ENCODE measurements at regions not wholly inside any gene's neighbourhood (a gene's known extent, or its start where the extent isn't known, plus 50 kb on each side); places are given as distances from the start of the nearest gene placed in this dataset.

DNA sequence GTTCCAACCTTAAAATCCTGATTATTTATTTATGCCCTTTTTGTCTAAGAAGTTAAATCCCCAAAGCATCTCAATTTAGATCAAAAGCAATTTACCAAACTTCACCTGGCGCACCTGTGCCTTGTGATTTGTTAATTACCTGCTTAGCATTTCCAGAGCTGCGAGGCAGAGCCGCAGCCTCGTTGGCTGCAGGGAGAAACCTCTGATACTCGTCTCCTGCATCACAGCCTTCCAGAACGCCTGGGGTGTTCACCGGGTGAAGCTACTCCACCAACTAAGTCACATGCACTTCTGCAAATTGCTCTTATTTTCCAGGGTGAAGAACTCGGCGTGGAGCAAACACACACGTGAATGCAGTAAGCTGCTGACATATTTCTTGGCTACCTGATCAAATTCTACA, 198.1 kb upstream of the RNF32 start:
- DNase-seq, result no peak

DNA sequence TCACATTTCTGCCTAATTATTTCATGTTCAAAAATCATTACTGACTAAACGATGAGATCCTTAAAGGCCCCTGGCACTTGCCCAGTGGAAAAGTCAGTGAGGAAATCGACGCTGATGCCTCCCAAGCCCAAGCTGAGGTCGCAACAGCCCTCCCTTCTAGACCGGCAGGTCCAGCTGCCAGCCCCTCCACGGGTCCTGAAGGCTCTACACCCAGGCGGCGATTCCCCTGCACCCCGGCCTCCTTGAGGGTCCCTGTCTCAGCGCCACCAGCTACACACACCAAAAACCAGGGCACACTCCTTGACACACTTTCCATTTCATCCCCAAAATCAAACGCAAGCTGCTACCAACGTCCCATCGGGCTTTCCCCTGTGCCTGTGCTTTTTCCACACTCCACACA, 200.1 kb upstream of the RNF32 start:
- no peak for DNase-seq

- no peak for DNase-seq
These were observed 202.6 kb upstream of the RNF32 start for GRCh38 chr7:156438011-156438410.

DNA sequence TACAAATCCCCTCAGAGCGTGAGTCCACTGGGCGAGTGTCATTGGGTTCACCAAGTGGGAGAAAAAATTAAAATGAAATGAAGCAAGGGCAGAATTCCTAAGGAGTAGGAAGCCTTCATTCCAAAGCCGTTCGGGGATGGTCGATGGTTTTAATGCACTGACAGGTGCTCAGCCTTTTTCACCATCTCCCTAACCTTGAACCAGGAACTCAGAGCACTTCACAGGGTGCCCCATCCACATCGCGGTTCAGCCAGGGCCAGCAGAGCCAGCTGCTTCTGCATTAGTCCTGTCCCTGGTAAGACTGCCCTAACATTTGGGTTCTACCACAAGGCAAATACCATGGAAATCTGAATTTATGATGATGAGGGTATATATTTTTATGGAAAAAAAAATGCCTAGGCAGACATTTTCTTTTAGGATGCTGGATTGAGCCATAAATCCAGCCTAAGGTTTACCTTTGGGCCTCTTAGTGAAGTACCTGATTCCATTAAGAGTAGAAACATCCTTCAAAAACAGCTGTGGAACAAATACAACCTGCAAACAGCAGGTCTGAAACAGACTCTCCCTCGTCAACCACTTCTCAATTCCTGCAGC, 203.5 kb upstream of the RNF32 start:
- DNase-seq, result no peak

GRCh38 chr7:156435486-156436231, 204.9 kb upstream of the RNF32 start:
- no peak for DNase-seq

DNA sequence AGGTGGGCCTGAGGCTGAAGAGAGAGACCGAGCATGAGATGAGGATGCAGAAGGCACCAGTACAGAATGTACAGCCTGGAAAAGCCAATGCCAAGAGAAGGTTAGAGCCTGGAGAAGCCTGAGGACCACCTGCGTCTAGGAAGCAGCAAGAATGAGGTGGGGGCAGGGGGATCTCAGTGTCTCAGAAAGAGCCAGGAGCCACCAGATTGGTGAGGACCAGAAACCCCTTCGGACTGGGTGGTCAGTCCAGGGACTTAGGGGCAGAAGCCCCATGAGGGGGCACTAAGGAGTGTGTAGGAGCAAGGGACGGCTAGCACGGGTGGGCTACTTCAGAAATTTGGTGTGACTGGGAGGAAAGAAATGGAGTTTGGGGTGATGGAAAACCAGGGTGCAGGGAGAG, 205.9 kb upstream of the RNF32 start:
- no peak for DNase-seq

DNA sequence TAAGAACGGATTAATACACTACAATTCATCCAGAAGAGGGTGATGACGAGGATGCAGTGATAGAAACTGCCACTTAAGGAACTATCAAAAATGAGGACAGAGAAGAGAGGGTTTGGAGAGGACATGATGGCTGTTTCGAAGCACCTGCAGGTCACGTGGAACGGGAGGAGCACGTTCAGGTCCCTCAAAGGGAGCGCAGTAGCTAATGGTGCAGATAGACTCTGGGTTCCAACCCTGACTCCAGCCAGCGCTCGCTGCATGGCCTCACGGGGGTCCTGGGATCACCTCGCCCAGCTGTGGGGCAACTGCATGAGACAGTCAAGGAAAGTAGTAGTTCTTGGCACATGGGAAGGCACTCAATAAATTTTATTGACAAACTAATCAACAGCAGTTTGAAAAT, 208.6 kb upstream of the RNF32 start:
- DNase-seq, result no peak

DNA sequence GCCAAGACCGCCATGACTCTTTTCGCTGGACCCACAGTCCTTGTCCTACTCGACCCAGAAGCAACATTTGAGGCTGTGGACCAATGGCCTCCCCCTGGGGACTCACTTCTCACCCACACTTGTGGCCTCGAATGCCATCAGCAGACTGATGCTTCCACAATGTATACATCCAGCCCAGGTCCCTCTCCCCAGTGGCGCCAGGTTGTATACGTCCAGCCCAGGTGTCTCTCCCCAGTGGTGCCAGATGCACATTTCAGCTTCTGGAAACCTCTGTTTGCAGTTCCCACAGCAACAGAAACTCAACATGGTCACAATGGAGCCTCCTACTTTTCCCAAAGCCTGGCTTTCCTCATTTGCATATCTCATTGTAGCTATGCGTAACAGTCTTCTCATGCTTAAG, 210.5 kb upstream of the RNF32 start:
- DNase-seq, result no peak

DNA sequence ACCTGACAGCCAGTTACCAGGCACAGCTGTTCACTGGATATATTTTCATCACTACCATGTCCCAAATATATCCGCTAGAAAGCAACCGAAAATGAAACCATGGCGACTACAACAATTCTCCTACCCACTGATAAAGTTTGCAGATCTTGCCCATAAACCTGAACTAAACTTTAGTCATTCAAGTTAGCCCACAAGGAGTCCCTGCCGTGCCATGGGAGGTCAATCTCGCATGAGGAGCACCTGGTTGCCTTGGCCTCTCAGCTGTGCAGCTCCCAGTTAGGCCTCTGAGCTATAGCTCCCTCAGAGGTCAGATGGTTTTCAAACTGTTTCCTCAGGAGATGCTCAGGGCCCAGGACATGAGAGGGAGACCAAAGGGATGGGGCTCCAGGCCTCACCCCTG, 211.1 kb upstream of the RNF32 start:
- no peak for DNase-seq

- no peak for DNase-seq
These were observed 216.7 kb upstream of the RNF32 start for GRCh38 chr7:156423876-156424275.

- DNase-seq, result no peak
These were observed 220.1 kb upstream of the RNF32 start for GRCh38 chr7:156420496-156420895.

DNA sequence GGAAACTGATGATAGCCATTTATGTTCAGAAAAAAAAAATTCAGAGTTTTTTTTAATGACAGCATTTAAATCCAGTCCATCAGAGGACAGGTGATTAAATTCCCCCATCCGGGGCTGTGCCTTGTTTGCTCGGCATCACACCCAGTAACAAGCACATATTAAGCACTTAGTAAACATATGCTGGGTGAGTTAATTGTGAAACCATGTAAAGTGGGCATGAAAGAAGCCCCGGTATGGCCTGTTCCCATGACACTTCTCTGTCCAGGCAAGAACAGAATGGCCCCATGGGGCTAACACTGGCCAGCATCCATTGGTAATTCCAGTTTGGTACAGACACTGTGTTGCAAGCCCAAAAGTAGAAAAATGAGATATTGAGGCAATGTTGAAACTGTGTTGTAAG, 220.8 kb upstream of the RNF32 start:
- no peak for DNase-seq

DNA sequence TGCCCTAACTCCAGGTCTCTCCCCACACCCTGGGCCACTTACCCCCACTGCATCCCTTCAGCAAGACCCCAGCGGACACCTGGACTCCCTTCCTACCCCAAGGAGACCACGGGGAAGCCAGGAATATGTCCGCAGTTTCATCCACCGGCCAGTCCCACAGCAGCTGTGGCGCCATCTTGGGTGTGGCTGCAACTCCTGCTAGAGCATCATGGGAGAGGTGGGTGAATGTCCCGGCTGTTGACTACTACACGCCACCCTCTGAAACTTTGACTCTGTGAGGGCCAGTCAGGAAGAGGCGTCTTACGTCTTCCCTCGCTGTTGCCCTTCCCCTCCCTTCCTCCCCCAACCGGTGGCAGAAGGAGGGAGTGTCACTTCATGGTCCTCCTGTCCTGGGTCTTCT, 238.3 kb upstream of the RNF32 start:
- no peak for DNase-seq

DNA sequence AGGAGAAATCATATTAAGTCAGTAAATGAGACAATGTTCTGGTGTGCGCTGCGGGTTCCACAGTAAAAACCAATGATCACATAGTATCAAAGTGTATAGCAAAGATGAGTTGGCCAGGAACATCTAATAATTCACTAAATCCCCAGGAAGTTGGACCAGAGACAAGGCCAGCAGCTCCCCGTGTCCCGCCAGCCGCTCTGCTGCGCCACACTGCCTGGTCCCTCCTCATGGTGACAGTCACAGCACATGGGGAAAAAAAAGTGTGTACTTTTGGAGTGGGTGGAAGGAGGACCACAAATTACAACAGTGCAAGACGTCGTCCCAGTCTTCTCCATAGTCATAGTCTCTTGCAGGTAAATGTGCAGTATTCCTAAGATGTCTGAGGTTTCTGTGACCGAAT, 239.0 kb upstream of the RNF32 start:
- DNase-seq, result no peak

DNA sequence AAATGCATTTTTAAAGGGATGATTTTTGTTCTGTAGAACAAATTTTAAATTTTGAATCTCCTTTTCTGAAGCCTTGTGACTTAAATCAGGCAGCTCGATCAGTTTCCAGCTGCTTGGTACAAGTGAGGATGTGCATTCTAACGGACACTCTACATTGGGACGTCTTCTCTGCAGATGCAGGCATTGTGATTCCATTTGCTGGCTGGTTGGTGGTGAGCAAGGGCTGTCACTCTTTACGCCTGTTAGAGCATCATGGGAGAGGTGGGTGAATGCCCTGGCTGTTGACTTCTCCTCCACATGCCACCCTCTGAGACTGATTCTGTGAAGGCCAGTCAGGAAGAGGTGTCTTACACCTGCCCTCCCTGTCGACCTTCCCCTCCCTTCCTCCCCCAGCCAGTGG, 240.5 kb upstream of the RNF32 start:
- DNase-seq, result no peak

DNA sequence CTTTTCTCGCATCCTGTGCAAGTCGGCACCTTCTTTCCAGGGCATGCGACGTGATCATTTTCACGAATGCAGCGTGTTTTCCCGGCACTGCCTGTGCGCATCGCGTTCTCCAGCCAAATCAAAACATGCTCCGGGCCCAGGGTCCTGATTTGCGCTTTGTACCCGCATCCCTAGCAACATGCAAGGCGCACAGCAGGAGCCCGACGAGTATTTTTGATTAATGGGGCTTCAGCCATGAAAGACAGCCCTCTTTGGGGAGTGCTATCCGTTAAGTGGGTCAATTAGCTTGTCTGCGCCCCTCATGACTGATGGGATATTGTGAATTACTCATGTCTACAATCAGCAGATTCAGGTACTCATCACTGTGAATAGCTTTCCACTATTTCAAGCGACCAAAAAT, 243.3 kb upstream of the RNF32 start:
- no peak for DNase-seq

DNA sequence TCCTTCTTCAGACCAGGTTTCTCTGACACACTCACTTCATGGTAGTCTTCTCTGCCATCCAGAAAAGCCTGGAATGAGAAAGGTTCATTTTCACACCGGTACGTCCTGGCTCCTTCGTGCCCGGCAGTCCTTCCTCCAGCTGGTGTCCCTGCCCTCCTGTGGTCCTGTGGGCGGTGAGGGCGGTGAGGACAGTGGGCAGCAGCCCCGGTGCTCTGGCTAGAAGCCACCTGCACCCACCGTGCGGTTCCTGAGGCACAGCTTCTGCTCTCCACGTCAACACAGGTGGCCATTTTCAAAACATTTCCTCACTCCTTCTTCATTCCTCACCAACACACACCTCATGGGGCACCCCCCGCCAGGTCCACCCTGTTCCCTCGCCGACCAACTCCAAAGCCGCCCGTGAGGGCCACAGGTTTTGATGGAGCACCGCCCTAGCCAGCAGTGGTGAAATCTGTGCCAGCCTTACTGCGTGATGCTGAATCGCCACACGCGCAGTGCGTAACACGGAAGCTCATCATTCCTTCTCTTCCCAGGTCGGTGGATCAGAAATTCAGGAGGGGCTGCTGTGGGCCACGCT, 251.4 kb upstream of the RNF32 start:
- no peak for DNase-seq

- DNase-seq, result no peak
These were observed 254.5 kb upstream of the RNF32 start for GRCh38 chr7:156386097-156386496.

- no peak for DNase-seq
These were observed 255.9 kb upstream of the RNF32 start for GRCh38 chr7:156384706-156385105.

DNA sequence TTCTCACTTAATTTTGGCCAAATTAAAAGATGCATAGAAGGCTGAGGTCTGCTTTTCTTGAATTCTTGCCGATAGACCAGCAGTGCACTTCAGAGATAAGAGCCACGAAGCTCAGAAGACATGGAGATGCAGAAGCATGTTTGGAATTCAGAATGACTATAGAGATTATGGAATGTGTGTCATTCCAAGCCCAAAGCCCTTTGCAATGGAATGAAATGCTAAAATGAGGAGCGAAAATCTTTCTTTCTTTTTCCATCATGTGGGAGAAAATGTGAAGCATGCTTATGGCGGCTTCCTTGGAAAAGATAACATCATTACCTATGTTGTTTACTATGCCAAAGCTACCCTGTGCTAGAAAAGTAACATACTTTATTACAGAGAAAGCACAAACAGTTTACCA, 257.0 kb upstream of the RNF32 start:
- DNase-seq, result no peak

DNA sequence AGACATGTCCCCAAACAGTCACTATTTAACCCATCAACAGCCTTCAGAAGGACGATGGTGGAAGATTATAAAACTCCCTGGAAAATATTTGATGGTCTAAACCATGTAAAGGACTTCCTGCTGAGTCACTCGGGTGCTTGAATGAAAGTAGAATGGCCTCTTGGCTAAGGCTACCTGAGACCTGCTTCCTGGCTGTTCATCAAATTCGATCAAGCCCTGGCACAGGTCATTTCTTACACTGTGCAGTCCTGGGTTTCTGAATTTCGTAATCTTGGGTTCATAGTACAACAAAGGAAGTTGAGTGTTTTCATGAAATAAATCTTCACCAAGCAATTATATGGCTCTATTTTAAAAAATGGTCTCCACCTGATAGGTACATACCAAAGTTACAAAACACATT, 260.3 kb upstream of the RNF32 start:
- DNase-seq, result no peak

DNA sequence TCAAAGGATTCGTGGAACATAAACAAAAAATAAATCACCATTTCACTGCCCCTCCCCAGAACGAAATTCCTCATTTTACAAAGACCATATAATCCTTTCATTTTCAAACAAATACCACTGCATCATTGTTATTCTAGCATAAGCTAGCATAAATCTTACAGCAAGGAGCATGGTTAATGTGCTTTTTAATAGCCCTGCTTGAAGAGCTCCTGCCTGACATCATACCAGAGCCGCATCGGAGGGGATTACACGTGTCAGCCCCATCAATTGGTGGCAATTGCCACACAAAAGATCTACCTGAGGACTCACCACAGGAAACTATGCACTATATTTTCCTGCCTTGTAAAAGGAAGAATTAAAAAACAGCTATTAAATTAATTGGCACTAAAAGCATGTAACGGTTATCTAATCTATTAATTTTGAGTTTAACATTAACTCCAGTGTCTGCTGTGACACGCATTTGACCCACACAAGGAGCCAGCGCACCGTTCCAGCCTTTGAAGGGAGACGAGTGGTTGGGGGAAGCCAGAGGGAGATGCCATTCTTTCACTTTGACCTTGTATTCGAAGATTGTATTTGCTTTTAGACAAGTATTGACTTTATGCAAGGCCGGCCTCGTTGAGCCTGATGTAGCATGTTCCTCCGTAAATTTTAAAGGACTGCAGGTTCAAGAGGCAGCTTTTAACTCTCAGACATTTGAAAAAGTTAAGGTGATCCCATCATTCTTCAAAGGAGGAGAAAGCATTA, 261.1 kb upstream of the RNF32 start:
- DNase-seq, result no peak

DNA sequence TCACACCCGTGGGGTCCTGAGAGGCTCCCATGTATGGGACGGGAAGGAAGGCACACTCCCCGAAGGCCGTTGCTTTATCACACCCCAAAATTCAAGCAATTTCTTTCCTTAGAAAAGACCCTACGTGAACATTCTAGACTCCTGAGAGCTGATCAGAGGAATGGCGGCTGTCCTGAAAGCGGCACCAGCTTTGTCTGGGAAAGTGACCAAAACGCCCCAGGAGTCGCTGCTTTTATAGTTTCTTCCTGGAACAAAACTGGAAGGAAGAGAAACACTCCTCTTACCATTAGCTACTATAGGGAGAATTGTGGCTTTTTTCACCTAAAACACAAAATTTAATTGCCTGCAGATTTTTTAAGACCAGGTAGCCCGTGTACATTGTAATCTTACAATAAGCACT, 261.8 kb upstream of the RNF32 start:
- DNase-seq, result no peak

DNA sequence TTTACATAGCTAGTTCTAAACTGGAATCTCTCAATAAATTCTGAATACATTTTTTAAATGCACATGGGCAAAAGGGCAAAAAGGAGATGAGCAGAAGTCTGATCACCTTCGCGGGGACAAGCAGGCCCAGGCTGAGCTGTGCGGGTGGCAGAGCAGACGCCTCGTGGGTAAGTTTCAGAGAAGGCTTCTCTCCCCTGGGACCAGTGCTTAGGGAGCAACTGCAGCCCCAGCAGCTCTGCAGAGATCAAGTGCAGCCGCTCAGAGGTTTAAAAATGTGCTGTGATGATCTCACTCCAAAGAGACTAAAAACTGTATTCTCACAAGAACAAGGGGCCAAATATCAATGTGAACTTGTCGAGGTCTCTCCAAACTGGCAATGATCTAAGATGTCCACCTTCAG, 264.3 kb upstream of the RNF32 start:
- no peak for DNase-seq
